ENCODE measurements at regions not wholly inside any gene's neighbourhood (a gene's known extent, or its start where the extent isn't known, plus 50 kb on each side); places are given as distances from the start of the nearest gene placed in this dataset.
"Not testable (repeated sequence)": the region's sequence is repeated elsewhere in the genome, so short reads cannot be mapped to it uniquely, and the experiment has no call there.

DNA sequence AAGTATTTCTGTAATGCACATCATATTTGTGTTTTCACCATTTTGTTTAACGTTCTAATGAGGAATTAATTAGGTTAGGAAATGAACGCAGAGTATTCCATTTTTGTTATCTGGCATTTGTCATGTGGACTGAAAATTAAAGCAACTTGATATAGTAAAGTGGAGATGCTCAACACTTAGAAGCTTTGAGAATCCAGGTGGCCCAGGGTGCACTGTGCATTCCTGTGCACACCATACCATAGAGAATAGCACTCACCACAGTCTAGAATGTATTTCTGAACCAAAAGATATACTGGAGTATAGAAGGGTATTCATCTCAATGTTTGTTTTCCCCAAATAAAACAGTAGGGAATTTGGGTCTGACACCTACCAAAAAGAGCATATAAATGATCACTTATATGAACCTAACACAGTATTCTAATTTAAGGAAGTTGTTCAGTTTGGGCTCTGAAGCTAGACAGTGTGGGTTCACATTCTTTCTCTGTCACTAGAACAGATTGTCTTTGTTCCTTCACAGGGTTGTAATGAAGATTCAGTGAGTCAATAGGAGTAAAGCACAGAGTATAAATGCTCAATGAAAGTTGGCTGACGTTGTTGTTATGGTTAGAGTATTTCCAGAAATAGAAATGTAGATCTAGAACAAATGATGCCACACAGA lies 125.6 kb upstream of the DMRT1 start:
- CTCF ChIA-PET = no interaction called here
- TF ChIP-seq, protein P1, sequence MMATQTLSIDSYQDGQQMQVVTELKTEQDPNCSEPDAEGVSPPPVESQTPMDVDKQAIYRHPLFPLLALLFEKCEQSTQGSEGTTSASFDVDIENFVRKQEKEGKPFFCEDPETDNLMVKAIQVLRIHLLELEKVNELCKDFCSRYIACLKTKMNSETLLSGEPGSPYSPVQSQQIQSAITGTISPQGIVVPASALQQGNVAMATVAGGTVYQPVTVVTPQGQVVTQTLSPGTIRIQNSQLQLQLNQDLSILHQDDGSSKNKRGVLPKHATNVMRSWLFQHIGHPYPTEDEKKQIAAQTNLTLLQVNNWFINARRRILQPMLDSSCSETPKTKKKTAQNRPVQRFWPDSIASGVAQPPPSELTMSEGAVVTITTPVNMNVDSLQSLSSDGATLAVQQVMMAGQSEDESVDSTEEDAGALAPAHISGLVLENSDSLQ (IDR thresholded peaks at IDR 0.05) = no peak
- TF ChIP-seq BHLHE40 (IDR thresholded peaks at IDR 0.05; ENCODE audit: borderline replicate concordance) (no peak), SUZ12 (IDR thresholded peaks at IDR 0.05) (no peak), FOXM1 (IDR thresholded peaks at IDR 0.05; ENCODE audit: borderline replicate concordance) (no peak), L3MBTL2 (conservative IDR thresholded peaks at IDR 0.05) (no peak), SP1 (IDR thresholded peaks at IDR 0.05) (no peak), TARDBP (IDR thresholded peaks at IDR 0.05) (no peak), ELF4 (IDR thresholded peaks at IDR 0.05) (no peak), NFRKB (IDR thresholded peaks at IDR 0.05) (no peak), LEF1 (IDR thresholded peaks at IDR 0.05; ENCODE audit: borderline replicate concordance) (no peak), FOXA1 (IDR thresholded peaks at IDR 0.05) (no peak), ARNT (IDR thresholded peaks at IDR 0.05) (no peak), HDGF (IDR thresholded peaks at IDR 0.05; ENCODE audit: borderline replicate concordance) (no peak)
- DNase-seq (ENCODE audit: extremely low spot score) = no peak
- POLR2A ChIA-PET = no interaction called here

DNA sequence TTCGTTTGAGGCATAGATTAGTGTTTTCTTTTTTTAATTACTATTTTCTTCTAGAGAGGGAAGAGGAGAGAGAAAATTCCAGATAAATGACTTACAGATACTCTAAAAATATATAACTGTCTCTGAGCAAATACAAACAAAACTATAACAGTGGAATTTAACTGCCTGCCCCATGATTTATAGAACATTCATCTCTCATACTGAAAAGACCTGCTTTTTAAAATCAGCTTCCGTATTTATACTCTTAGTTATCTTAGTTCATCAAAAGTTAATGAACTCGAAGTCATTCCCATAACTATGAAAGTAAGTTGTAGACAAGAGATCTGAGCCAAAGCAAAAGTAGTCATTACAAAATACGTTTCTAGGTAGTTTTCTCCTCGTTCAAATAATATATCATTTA lies 123.8 kb upstream of the DMRT1 start:
- POLR2A ChIA-PET = no interaction called here
- TF ChIP-seq SP1 (IDR thresholded peaks at IDR 0.05) = no peak
- TF ChIP-seq FOXK2 (IDR thresholded peaks at IDR 0.05) = no peak
- TF ChIP-seq TARDBP (IDR thresholded peaks at IDR 0.05) = no peak
- no peak for TF ChIP-seq FOXA1 (IDR thresholded peaks at IDR 0.05)
- no peak for TF ChIP-seq HDGF (IDR thresholded peaks at IDR 0.05; ENCODE audit: borderline replicate concordance)
- TF ChIP-seq NFRKB (IDR thresholded peaks at IDR 0.05) = no peak
- no peak for TF ChIP-seq BHLHE40 (IDR thresholded peaks at IDR 0.05; ENCODE audit: borderline replicate concordance)
- no peak for TF ChIP-seq CTBP1 (IDR thresholded peaks at IDR 0.05; ENCODE audit: borderline replicate concordance)
- no peak for TF ChIP-seq ZNF384 (IDR thresholded peaks at IDR 0.05)
- no peak for TF ChIP-seq ARNT (IDR thresholded peaks at IDR 0.05)
- TF ChIP-seq LEF1 (IDR thresholded peaks at IDR 0.05; ENCODE audit: borderline replicate concordance) = no peak
- TF ChIP-seq SUZ12 (IDR thresholded peaks at IDR 0.05) = no peak
- TF ChIP-seq FOXM1 (IDR thresholded peaks at IDR 0.05; ENCODE audit: borderline replicate concordance) = no peak
- TF ChIP-seq L3MBTL2 (conservative IDR thresholded peaks at IDR 0.05) = no peak
- TF ChIP-seq, protein P1 (IDR thresholded peaks at IDR 0.05) = no peak
- no peak for TF ChIP-seq ELF4 (IDR thresholded peaks at IDR 0.05)
- DNase-seq (ENCODE audit: extremely low spot score) = no peak
- CTCF ChIA-PET = no interaction called here

DNA sequence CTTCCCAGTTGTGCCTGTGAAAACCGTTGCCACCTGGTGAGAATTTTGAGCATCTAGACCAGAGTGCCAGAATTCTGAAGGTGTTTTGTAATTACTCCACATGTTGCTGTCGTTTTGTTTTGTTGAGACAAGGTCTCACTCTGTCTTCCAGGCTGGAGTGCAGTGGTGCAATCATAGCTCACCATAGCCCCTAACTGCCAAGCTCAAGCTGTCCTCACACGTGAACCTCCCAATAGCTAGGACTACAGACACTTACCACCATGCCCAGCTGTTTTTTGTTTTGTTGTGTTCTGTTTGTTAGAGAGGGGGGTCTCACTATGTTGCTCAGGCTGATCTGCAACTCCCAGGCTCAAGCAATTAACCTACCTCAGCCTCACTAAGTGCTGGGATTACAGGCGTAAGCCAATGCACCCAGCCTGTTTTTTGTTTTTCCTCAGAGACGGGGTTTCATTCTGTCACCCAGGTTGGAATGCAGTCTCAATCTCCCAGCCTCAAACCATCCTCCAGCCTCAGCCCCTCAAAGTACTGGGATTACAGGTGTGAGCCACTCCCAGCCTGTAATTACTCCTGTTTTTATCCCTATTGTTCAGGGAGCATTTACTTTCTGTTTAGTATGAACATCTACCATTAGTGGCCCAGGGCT lies 121.1 kb upstream of the DMRT1 start:
- ChIA-PET CTCF (no interaction called here), POLR2A (no interaction called here)
- no peak for TF ChIP-seq FOXM1 (IDR thresholded peaks at IDR 0.05; ENCODE audit: borderline replicate concordance)
- no peak for TF ChIP-seq ELF4 (IDR thresholded peaks at IDR 0.05)
- TF ChIP-seq L3MBTL2 (conservative IDR thresholded peaks at IDR 0.05) = no peak
- TF ChIP-seq ARNT (IDR thresholded peaks at IDR 0.05) = no peak
- no peak for TF ChIP-seq CTBP1 (IDR thresholded peaks at IDR 0.05; ENCODE audit: borderline replicate concordance)
- TF ChIP-seq BHLHE40 (IDR thresholded peaks at IDR 0.05; ENCODE audit: borderline replicate concordance) = no peak
- no peak for TF ChIP-seq TARDBP (IDR thresholded peaks at IDR 0.05)
- TF ChIP-seq LEF1 (IDR thresholded peaks at IDR 0.05; ENCODE audit: borderline replicate concordance) = no peak
- TF ChIP-seq FOXK2 (IDR thresholded peaks at IDR 0.05) = no peak
- TF ChIP-seq HDGF (IDR thresholded peaks at IDR 0.05; ENCODE audit: borderline replicate concordance) = no peak
- no peak for TF ChIP-seq FOXA1 (IDR thresholded peaks at IDR 0.05)
- no peak for TF ChIP-seq SP1 (IDR thresholded peaks at IDR 0.05)
- no peak for TF ChIP-seq NFRKB (IDR thresholded peaks at IDR 0.05)
- no peak for TF ChIP-seq SUZ12 (IDR thresholded peaks at IDR 0.05)
- no peak for TF ChIP-seq ZNF384 (IDR thresholded peaks at IDR 0.05)
- TF ChIP-seq, protein P1 (IDR thresholded peaks at IDR 0.05) = no peak
- no peak for DNase-seq (ENCODE audit: extremely low spot score)

DNA sequence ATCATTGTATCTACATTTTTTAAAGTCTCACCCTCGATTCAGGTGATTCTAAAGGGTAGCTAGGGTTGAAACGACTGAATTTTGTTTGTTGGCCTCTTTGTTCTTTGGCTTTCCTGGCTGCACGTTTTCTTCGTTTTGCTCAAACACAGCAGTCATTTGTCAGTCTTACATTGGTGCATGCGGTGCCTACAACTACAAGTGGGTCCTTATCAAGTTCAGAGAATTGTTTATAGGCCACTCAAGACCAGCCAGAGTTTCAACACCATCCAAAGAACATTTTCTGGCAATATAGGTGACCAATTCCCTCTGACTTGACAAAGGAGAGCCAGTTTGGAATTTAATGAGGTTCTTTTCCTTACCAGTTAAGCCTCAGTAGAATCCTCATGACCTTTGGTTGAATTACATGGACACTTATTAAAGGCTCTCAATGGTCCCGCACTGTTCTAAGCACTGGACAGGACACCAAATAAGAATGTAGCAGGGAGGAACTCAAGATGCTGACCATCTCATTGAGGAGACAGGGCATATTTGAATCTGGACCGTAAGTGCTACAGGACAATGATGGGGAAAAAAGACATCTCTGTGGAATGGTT lies 119.0 kb upstream of the DMRT1 start:
- no peak for TF ChIP-seq FOXK2 (IDR thresholded peaks at IDR 0.05)
- TF ChIP-seq FOXM1 (IDR thresholded peaks at IDR 0.05; ENCODE audit: borderline replicate concordance) = no peak
- ChIA-PET POLR2A (no interaction called here), CTCF (no interaction called here)
- DNase-seq (ENCODE audit: extremely low spot score) = no peak

DNA sequence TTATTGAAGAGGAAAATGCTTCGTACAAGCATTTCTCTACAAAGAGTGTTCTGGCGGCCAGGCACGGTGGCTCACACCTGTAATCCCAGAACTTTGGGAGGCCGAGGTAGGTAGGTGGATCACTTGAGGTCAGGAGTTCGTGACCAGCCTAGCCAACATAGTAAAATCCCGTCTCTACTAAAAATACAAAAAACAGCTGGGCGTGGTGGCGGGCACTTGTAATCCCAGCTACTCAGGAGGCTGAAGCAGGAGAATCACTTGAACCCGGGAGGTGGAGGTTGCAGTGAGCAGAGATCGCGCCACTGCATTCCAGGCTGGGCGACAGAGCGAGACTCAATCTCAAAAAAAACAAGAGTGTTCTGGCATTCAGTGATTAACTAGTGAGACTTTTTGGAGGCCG lies 117.0 kb upstream of the DMRT1 start:
- POLR2A ChIA-PET; DNase-seq (ENCODE audit: extremely low spot score); CTCF ChIA-PET: not testable (repeated sequence)

DNA sequence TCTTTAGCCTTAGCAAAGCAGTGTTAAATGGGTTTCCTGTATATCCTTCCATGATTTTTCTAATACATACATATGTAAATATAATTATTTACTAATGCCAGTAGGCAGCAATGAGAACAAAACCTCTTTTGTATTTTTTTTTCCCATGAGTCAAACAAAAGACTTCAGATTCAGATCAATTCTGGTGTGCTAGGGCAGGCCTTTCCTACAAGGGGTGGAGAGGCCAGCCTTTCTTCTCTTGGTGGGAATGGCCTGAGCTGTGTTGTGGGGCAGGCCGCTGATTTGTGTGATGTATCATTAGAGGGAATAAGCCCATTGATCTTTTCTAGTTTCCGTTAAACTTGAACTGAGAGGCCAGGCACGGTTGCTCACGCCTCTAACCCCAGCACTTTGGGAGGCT lies 115.5 kb upstream of the DMRT1 start:
- TF ChIP-seq CTBP1 (IDR thresholded peaks at IDR 0.05; ENCODE audit: borderline replicate concordance) = no peak
- no peak for TF ChIP-seq FOXA1 (IDR thresholded peaks at IDR 0.05)
- TF ChIP-seq LEF1 (IDR thresholded peaks at IDR 0.05; ENCODE audit: borderline replicate concordance) = no peak
- no peak for TF ChIP-seq HDGF (IDR thresholded peaks at IDR 0.05; ENCODE audit: borderline replicate concordance)
- ChIA-PET CTCF (interaction anchor here (0.6 kb wide), 1 partner anchor 38 kb away, joined by 3 read pairs; no protein-coding TSS in a partner anchor), POLR2A (no interaction called here)
- DNase-seq (ENCODE audit: extremely low spot score) = no peak

Measured in HEK293T (cell line).